Eye (tissue), 1 donor: ENCODE measurements at regions not wholly inside any gene's neighbourhood (a gene's known extent, or its start where the extent isn't known, plus 50 kb on each side); places are given as distances from the start of the nearest gene placed in this dataset.

ENCODE experiments used
- DNase-seq: peaks from one replicate; pipeline ENCODE4 v3.0.0-alpha.2; 2015

DNA sequence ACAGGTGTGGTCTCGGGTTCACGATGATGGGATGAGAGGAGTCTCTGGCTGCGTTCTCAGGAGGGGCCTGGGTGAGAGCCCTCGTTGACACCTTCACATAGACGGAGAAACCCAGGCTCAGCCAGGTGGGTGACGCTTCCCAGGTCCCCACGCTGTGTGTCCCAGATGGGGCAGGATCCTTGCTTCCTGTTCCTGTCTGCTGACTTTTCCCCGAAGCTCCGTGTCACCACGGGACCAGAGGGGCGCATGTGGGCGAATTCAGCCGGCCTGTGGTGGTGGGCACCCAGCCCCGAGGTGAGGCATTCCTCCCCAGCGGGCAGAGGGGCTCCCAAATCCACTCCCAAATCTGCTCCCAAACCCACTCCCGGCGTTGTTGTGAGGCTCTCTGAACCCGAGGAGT, 732.8 kb downstream of the BRD1 start:
- DNase-seq = no peak

DNA sequence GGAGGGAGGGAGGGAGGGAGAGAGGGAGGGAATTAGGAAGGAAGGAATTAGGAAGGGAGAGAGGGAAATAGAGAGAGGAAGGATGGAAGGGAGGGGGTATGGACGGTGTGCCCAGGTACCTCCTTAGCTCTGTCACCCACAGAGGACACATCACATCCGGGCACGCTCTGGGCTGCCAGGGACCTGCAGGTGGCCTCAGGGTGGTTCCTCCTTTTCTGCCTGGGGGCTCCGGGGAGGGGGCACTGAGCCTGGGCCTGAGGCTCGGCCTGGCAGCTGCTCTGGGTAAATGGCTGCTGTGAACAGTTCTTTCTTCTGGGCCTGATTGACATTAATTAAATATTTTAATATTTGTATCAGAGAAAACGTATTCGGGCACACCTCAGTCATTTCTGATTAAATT, 733.5 kb downstream of the BRD1 start:
- no peak for DNase-seq

DNA sequence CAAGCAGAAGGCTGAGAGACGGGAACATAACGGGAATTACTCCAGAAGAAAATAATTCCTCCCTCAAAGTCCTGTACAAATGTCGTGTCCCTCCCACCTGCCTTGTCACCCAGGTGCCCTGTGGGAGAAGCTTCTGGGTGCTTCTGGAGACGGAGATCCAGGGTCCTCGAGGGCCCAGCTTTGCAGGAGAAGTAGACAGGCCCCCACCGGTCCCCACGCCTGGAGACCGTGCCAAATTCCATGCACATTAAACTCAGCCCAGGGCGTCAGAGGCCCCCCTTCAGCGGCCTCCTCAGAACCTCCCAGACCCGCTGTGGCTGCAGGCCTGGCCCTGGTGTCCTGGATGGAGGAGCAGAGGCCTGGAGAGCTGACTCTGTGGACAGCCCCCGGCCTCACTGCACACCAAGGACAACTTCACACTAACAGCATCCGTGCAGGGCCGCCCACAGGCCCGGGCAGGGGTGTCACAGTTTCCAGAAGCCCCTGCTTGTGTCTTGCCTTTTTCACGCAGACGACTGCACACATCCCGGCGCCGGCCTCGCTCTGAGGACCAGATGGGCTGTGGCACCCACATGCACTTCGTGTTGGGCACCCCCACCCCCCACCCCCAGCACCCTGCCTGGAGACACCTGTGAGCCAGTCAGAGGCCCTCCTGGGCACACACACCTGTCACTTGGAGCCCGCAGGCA, 734.3 kb downstream of the BRD1 start:
- no peak for DNase-seq

DNA sequence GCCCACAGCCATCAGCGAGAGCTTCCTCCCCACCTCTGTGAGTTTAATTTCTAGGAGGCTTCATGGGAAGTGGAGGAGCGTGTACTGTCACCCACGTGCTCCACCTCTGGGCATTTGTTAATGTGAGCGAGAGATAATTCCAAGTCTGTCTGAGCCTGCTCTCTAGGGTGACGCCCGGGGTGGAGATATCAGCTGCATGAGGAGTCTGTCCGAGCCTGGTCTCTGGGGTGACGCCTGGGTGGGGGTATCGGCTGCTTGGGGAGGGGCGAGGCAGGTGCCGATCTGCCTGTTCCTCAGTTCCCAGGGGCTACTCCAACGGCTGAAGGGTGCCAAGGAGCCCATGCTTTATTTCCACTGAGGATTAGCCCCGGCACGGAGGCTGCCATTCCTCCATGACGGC, 735.0 kb downstream of the BRD1 start:
- DNase-seq = no peak

DNA sequence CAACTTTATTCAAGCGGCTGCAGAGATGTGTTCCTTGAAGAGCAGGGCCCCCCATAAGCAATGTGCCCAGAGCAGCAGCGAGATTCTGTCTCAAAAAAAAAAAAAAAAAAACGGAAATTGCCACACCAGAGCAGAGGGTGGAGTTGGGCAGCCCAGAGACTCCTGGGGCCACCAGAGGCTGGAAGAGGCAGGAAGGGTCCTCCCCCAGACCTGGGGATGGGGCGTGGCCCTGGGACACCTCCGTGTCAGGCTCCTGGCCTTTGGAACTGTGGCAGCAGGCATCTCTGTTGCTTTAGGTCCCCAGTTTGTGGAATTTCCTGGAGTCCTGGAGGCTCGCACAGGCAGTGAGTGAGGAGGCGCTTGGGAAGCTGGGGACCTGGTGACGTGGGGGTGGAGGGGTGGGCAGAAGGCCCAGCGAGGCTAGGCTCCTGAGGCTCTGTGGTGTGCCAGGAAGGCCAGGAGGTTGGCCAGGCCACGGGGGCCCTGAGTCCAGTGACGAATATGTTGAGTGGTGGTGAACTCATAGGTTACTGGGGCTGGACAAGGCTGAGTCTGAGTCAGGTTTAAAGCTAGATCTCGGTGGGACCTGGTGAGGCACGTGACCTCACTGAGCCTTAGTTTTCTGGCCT, 735.6 kb downstream of the BRD1 start:
- DNase-seq = no peak

DNA sequence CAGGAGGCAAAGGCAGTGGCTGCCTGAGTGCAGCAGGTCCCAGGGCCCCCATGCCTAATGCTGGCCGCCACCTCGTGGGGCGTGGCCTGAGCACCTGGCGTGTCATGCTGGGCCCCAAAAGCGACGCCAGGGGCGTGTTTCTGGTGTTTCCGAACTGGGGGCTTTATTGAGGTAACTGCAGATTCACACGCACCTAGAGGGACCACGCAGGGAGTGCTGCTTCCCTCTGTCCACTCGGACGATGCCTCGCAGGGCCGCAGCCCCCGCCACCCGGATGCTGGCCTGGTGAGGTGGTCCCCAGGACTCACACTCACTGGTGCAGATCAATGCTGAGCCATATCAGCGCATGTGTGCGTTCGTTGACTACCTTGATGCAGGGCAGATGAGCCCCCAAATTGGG, 736.2 kb downstream of the BRD1 start:
- no peak for DNase-seq

DNA sequence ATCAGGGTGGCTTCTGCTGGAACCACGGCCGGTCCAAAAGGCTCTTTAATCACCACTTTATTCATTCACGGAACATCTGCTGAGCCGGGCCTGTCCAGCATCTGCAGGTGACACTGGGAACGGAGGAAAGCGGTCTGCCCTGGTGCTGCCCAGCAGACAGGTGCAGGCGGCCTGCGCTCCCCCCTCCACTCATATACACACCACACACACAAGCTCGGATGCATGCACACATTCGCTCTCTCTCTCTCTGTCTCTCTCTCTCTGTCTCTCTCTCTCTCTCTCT, 736.9 kb downstream of the BRD1 start:
- no peak for DNase-seq

DNA sequence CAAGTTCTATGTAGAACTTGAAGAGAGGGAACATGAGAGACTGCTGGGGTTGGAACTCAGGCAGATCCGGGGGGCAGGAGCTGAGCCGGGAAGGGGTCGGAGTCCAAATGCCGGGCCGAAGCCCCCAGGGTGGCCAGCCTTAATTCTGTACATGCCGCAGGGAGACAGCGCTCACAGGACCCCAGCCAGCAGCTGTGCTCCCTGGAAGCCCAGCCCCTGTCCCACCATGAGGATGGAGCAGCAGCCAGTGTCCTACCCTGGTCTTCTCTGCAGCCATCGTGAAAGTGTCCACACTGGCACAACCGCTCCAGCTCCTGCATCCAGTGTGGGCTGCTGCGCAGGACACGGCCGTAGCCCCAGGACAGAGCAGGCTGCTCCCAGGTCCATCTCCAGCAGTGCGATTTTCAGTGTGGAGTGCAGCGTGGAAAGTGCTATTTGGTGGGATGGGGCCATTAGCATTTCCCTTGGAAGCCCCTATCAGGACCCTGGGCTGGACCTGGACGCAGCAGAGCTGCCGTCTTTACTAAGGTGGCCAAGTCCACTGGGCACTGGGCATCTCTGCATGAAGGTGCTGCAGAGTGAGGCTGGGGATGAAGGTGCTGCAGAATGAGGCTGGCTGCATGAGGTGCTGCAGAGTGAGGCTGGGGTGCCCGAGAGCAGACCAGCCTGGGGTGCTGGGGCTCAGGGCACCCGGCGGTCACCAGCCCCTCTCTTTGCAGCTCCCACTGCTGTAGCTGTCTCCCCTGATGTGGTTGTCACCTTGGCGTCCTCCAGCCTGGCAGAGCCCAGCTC, 737.4 kb downstream of the BRD1 start:
- no peak for DNase-seq

DNA sequence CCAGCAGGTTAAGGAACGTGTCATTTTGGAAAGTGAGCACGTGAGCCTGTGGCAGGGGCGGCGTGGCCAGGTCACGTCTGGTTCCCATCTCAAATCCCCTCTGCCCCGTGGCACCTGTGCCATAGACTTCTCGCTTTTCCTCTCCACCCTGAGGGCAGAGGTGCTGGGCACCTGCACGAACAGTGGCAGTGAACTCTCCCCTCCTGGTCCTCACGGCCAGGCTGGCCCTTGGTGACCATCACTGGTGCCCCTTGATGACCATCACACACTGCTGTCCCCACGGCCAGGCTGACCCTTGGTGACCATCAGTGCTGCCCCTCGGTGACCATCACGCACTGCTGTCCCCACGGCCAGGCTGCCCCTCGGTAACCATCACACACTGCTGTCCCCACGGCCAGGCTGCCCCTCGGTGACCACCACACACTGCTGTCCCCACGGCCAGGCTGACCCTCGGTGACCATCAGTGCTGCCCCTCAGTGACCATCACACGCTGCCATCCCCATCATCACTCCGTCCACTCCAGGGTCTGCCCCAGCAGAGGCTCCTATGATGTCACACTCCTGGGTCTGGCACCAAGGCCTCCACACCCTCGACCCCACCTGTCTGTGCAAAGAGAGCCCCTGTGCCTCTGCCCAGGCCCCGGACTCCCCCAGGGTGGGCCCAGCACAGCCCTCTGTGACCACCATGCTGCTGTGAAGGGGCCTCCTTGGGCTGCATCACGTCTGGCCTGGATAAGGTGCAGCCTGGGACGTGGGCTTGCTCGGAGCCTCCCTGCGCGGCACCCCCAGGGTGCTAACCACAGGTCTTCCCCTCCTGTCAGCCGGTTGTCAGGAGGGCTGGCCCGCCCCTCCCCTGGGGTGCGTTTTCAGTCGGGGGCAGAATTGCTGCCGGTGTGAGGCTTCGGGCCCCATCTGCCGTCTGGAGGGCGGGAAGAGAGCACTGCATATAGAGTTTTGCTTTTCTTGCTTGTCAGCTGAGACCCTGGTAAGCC, 738.6 kb downstream of the BRD1 start:
- DNase-seq = no peak

DNA sequence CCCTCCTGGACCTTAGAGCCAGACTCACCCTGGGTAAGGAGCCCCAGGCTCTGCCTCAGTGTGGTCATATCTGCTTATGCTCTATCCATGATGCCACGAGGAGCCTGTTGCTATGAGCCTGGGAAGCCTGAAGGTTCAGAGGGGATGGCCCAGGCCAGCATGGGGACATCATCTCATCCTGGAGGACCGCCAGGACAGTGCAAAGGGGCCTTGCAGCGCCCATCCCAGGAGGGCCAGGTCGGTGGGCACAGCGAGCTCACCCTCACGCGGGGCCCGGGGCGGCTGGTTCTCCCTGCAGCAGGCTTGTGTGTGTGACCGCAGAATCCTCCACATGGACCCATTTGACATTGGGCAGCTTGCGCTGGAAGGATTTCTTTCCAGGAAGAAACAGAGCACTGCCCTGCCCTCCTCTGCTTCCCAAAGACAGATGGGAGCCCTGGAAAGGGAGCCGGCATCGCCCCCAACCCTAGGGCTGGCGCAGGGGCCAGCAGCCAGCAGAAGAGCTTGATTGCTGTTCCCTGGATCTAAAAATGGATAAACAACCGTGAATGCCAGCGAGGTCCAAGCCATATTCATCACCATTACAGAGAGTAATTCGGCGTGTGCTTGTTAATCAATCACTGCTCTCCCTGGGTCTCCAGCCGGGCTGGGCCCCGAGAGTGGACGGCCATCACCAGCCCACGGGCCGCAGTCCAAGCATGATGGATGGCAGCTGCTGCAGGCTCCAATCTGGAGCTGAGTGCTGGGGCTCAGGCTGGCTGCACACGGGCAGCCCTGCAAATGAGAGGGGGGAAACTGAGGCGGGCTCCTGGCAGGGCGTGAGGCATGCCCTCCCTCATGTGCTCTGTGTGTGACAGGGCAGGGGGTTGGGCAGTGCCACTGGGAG, 739.7 kb downstream of the BRD1 start:
- no peak for DNase-seq

DNA sequence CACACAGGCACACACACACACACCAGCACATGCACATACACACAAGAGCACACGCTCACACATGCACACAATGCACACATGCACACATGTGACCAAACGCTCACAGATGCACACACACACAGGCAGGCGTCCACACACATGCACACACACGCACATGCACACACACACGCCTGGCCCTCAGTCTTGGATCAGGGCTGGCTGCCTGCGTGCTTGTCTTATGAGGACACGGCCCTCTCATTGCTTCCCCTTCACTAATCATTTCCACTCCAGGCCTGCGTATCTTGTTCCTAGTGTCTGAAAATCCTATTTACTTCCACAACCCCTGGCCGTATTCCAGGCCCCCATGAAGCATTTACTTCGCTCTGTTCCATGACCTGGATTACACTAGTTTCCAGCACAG, 740.5 kb downstream of the BRD1 start:
- peak; percentile 92 for DNase-seq

DNA sequence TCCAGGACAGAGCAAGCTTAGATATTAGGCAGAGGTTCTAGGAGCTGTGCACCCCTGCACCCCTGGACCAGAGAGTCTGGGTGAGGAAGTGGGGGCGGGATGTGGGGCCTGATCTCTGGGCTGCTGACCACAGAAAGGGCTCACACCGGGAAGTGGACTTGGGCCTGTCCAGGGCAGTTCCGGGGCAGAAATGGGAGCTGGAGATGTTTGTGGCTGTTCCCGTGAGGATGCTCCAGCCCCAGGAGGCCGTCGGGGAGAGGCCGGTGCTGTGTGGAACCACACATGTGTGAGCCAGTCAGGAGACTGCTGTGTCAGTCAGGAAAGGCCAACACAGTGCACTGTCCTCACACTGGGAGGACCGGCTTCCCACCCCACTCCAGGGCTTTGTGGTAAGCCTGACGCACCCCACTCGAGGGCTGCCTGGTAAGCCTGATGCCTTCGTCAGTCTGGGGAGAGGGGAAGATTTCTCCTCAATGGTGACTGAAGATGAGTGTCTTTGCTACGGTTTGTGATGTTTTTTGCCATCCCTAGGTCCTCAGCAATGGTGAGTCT, 741.0 kb downstream of the BRD1 start:
- DNase-seq = no peak

DNA sequence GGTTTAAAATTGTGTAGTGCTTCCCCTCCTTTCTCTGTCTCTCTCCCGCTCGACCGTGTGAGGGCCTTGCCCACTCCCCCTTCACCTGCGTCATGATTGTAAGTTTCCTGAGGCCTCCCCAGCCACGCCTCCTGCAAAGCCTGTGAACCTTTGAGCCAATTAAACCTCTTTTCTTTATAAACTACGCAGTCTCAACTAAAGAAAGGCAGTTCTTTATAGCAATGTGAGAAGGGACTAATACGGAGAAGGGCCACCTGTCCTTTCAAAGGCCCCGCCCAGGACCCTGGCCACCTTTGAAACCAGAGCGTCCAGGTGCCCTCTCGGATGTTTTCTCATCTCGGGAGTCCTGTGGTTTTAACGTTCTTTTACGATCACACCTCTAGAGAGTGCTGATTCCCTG, 741.5 kb downstream of the BRD1 start:
- no peak for DNase-seq

DNA sequence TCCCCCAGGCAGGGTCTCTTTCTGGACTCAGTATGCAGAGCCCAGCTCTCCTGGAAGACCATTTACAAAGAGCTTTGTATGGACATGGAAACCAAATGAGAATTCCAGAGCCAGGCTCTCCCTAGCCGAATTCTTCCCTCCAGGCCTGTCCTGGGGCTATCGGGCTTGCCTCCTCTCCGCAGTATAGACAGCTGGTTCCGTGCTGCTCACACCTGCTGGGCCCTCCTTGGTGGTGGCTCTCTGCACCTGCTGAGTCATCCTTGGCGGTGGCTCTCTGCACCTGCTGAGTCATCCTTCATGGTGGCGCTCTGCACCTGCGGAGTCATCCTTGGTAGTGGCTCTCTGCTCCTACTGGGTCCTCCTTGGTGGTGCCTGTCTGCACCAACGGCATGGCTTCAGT, 743.5 kb downstream of the BRD1 start:
- no peak for DNase-seq

DNA sequence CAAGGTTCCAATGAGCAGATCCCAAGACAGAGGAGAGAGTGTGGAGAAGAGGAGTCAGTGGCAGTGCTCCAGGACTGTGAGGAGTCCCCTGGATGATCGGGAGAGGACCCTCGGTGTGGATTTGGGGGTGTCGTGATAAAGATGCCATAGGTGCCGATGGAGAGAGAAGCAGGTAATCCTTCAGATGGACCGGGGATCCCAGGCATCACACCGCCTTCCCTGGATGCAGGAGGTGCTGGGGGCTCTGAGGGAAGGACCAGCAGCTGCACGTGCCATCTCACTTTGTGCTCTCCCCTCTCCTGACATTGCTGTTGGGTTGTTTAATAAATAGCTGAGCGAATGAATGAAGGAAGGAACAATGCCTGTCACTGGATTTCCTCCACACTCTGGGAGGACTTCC, 744.1 kb downstream of the BRD1 start:
- DNase-seq = no peak

DNA sequence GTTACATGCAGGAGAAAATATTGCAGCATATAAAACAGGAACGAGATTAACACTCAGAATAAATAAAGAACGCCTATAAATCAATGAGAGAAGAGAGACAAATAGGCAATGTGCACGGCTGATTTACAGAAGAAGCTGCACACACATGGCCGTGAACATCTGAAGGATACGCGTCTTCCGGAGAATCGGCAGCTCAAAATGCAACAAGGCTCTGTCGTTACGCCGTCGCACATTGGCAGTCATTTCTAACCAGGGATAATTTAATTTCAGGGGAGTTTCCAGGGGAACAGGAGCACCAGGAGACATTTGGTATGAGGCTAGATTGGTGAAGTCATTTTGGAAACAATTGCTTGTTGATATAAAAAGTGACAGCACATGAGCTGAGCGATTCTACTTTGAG, 745.2 kb downstream of the BRD1 start:
- DNase-seq = no peak

DNA sequence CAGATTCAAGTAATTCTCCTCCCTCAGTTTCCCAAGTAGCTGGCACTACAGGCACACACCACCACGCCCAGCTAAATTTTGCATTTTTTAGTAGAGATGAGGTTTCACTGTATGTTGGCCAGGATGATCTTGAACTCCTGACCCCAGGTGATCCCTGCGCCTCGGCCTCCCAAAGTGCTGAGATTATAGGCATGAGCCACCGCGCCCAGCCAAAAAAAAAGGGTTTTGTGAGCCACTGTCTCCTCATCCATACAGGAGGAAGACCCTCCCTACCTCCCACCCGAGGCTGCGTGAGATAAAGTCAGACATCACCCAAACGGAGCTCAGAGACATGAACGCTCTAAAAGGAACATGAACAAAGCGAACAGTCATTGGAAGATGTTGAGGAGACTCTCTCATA, 745.7 kb downstream of the BRD1 start:
- DNase-seq = no peak

DNA sequence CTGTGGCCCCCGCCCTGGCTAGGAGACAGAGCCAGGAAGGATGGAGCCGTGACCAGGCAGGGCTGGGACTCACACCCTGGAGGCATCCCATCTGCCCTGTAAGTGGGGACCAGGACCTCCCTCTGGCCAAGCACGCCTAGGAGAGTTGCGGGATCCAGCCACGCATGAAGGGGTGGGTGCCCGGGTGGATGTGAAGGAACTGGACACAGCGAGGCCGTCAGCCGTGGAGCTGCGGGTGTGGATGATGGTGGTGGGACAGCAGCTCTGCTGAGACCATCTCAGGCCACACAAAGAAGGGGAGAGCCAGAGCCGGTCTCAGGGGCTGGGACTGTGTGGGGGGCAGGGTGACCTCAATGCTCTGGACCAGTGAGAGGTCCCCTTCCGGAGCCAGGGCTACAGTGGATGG, 746.4 kb downstream of the BRD1 start:
- DNase-seq = no peak

DNA sequence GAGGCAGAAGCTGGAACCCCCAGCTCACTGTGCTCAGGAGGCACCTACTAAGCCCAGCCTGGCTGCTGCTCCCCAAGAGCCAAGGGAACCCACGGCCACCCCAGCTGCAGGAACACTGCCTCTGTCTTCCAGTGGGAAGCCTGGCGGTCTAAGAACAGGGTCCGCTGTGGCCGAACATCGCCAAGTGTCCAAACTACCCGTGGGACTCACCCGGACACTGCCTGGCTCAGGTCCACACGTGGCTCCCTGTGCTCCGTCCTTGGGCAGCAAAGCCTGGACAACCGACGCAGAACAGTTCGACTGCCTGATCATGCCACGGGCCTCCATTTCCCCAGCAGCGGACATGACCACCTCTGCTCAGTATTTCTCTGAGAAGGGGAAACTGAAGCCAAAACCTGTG, 747.0 kb downstream of the BRD1 start:
- no peak for DNase-seq

DNA sequence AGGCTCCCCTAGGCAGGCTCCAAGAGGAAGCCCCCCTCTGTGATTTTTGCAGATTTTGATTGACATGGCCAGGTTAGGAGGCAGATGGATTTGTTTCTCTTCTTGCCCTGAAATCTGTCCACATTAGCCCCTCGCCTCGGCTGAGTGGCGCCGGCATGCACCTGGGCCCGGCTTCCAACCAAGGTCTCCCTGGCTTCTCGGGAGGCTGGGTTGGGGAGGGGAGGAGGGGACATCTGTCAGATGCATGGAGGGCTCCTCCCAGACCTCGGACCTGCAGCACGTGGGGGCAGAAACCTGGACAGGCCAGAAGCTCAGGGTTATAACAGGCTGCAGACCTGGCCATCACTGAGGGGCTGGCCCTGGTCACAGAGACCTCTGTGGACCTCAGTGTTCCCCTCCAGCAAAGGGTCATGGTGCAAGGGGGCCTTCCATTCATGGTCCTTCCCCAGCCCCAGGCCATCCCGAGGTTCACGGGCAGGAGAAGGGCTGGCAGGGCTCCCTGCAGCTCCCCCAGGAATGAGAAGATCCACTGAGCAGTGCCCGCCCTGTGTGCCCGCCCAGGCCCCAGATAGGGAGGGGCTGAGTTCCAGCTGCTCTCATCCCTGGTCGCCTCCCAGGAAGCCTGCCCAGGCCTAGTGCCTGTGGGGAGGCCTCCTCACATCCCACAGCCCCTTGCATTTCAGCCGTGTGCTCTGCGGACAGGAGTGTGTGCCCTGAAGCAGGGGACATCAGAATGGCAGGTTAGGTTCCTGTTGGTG, 747.8 kb downstream of the BRD1 start:
- DNase-seq = no peak
